ENCODE measurements at regions not wholly inside any gene's neighbourhood (a gene's known extent, or its start where the extent isn't known, plus 50 kb on each side); places are given as distances from the start of the nearest gene placed in this dataset.

- no peak overlapping the region for H3K4me3 ChIP-seq (ENCODE audit: low read depth, low read length)
- TF ChIP-seq, protein P1, sequence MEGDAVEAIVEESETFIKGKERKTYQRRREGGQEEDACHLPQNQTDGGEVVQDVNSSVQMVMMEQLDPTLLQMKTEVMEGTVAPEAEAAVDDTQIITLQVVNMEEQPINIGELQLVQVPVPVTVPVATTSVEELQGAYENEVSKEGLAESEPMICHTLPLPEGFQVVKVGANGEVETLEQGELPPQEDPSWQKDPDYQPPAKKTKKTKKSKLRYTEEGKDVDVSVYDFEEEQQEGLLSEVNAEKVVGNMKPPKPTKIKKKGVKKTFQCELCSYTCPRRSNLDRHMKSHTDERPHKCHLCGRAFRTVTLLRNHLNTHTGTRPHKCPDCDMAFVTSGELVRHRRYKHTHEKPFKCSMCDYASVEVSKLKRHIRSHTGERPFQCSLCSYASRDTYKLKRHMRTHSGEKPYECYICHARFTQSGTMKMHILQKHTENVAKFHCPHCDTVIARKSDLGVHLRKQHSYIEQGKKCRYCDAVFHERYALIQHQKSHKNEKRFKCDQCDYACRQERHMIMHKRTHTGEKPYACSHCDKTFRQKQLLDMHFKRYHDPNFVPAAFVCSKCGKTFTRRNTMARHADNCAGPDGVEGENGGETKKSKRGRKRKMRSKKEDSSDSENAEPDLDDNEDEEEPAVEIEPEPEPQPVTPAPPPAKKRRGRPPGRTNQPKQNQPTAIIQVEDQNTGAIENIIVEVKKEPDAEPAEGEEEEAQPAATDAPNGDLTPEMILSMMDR (IDR thresholded peaks at IDR 0.05; ENCODE audit: low read depth, low read length) = no peak
Measured at GRCh38 chr15:39318231-39318630, 262.6 kb upstream of the THBS1 start.

- TF ChIP-seq, protein P1 (IDR thresholded peaks at IDR 0.05; ENCODE audit: low read depth, low read length) = no peak
- no peak overlapping the region for H3K4me3 ChIP-seq (ENCODE audit: low read depth, low read length)
Measured at GRCh38 chr15:39320355-39320754, 260.5 kb upstream of the THBS1 start.

DNA sequence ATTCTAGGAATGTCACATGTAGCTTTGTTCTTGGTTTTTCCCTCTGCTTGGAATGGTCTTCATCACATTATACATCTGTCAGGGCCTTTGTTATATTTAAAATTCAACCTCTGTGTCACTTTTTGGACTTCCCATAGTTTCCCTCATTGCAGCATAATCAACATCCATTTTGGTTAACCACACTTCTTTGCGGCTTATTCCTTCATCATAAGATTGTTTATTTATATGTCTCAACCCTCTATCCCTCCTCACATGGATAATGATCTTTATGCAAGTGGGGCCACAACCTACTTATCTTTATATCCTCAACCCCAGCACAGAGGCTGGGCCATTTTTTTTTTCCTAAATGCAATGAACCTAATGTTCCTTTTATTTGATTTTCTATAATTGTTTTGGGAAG lies 260.0 kb upstream of the THBS1 start:
- TF ChIP-seq, protein P1 (IDR thresholded peaks at IDR 0.05; ENCODE audit: low read depth, low read length) = no peak

GRCh38 chr15:39321977-39322376 lies 258.9 kb upstream of the THBS1 start:
- TF ChIP-seq, protein P1 (IDR thresholded peaks at IDR 0.05; ENCODE audit: low read depth, low read length) = no peak
- H3K4me3 ChIP-seq (ENCODE audit: low read depth, low read length) = no peak overlapping the region

More for the DNA sequence above, 260.0 kb upstream of the THBS1 start:
- no peak overlapping the region for H3K4me3 ChIP-seq (ENCODE audit: low read depth, low read length)

DNA sequence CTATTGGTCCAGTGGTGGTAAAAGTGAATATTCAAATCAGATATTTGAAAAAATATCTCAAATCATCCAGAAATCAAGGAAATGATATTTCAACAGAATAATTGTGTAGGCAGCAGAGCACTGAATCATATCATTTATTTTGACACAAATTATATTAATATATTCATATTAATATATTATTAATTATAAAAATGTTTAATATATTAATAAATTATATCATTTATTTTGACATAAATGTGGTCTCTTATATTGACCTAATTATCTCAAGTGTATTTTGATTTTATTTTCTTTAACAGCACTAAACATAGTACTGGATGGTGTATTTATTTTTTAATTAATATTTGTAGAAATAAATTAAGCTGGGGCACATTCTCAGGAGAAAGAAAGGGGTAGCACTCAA lies 257.7 kb upstream of the THBS1 start:
- TF ChIP-seq, protein P1 (IDR thresholded peaks at IDR 0.05; ENCODE audit: low read depth, low read length) = no peak
- no peak overlapping the region for H3K4me3 ChIP-seq (ENCODE audit: low read depth, low read length)

GRCh38 chr15:39323706-39324105 lies 257.2 kb upstream of the THBS1 start:
- TF ChIP-seq, protein P1 (IDR thresholded peaks at IDR 0.05; ENCODE audit: low read depth, low read length) = no peak
- no peak overlapping the region for H3K4me3 ChIP-seq (ENCODE audit: low read depth, low read length)

DNA sequence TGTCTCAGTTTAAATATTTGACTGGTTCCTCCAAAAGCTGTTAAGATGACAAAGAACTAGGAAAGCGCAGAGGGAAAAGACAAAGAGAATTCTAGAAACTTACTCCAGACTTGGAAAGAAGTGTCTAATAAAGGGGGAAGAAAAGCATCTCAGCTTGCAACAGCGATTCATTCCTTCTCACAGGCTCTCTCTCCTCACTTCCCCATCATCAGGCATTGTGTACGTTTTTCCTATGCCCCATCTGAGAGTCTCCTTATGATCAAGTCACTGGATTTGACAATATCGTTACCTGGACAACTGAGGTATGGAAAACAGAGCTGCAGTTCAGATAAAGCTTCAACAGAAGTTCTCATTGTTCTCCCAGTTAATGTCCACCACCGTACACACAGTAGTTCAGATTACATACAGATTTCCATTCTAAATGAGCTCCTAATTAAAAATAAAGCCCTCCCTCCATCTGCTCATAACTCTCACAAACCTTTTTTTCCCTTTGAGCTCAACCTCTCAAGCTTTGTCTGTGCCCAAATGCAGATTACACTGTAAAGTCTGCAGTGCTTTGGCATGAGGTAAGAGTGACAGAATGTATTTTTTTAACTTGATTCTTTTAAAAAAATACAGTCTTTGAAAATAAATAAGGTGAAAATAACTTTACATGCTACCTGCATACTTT lies 254.4 kb upstream of the THBS1 start:
- H3K4me3 ChIP-seq (ENCODE audit: low read depth, low read length) = no peak overlapping the region
- TF ChIP-seq, protein P1 (IDR thresholded peaks at IDR 0.05; ENCODE audit: low read depth, low read length) = no peak

All from WI38 (cell line).